Neural cell (in vitro differentiated cells): ENCODE measurements at regions not wholly inside any gene's neighbourhood (a gene's known extent, or its start where the extent isn't known, plus 50 kb on each side); places are given as distances from the start of the nearest gene placed in this dataset.

Experiments used
- H2AFZ ChIP-seq: fragments of 200-600, 300-800 bp; sonication (generic), shearing (Covaris generic); 2 replicates; pipeline ENCODE4 v1.6.0; 2014; ENCODE audit warnings: low read depth, mild to moderate bottlenecking, antibody characterized with exemption, low read length, moderate library complexity
- H3F3A ChIP-seq: fragments of 200-600 bp; shearing (Covaris generic); 2 replicates; pipeline ENCODE4 v1.6.1; 2016; ENCODE audit warnings: mild to moderate bottlenecking, moderate library complexity, mixed read lengths, antibody characterized with exemption, low read length; ENCODE audit not compliant: insufficient read depth, poor library complexity, severe bottlenecking
- H3K27ac ChIP-seq: fragments of 200-600, 300-800 bp; sonication (generic), shearing (Covaris generic); 2 replicates; pipeline ENCODE4 v1.5.1; 2014; ENCODE audit warnings: mild to moderate bottlenecking, low read length, moderate library complexity
- H3K27me3 ChIP-seq: fragments of 300-800, 200-600 bp; sonication (generic), shearing (Covaris generic); 2 replicates; pipeline ENCODE4 v1.6.0; 2014; ENCODE audit warnings: mild to moderate bottlenecking, low read depth, low read length, moderate library complexity; ENCODE audit not compliant: insufficient read depth
- H3K36me3 ChIP-seq: fragments of 300-800, 200-600 bp; sonication (generic), shearing (Covaris generic); 2 replicates; pipeline ENCODE4 v1.5.1; 2014; ENCODE audit warnings: mild to moderate bottlenecking, antibody characterized with exemption, low read length, moderate library complexity; ENCODE audit not compliant: insufficient read depth
- H3K4me2 ChIP-seq: fragments of 300-800, 200-600 bp; sonication (generic), shearing (Covaris generic); 2 replicates; pipeline ENCODE4 v1.6.0; 2014; ENCODE audit warnings: mild to moderate bottlenecking, low read length
- H3K4me3 ChIP-seq: fragments of 300-800, 200-600 bp; sonication (generic), shearing (Covaris generic); 2 replicates; pipeline ENCODE4 v1.5.1; 2014; ENCODE audit warnings: mild to moderate bottlenecking, low read length, moderate library complexity
- H3K79me2 ChIP-seq: fragments of 200-600 bp; shearing (Covaris generic); replicated peaks from 2 replicates; pipeline ENCODE4 v1.6.0; 2014; ENCODE audit warnings: mild to moderate bottlenecking, low read length, moderate library complexity; ENCODE audit not compliant: insufficient read depth
- H3K9ac ChIP-seq: fragments of 300-800, 200-600 bp; sonication (generic), shearing (Covaris generic); 2 replicates; pipeline ENCODE4 v1.6.1; 2016; ENCODE audit warnings: mild to moderate bottlenecking, low read length, mixed read lengths
- H3K9me2 ChIP-seq: fragments of 200-600 bp; shearing (Covaris generic); 2 replicates; pipeline ENCODE4 v1.6.1; 2016; ENCODE audit warnings: mild to moderate bottlenecking, low read length, mixed read lengths; ENCODE audit not compliant: insufficient read depth
- H3K9me3 ChIP-seq: fragments of 200-600, 300-800 bp; sonication (generic), shearing (Covaris generic); 2 replicates; pipeline ENCODE4 v1.6.1; 2016; ENCODE audit warnings: mild to moderate bottlenecking, mixed run types, low read length, moderate library complexity, mixed read lengths
- H4K20me1 ChIP-seq: fragments of 200-600 bp; shearing (Covaris generic); 2 replicates; pipeline ENCODE4 v1.6.1; 2016; ENCODE audit warnings: mild to moderate bottlenecking, mixed run types; ENCODE audit not compliant: insufficient read depth
- EP300 ChIP-seq: fragments of 450-650 bp; conservative IDR thresholded peaks from 2 replicates; pipeline ENCODE4 v1.6.1; 2014; ENCODE audit warnings: antibody characterized with exemption, mild to moderate bottlenecking, moderate library complexity; ENCODE audit not compliant: poor library complexity, severe bottlenecking
- EZH2 ChIP-seq: fragments of 200-600, 300-800 bp; shearing (Covaris generic), sonication (generic); IDR thresholded peaks from 2 replicates; pipeline ENCODE4 v1.6.1; 2014; ENCODE audit warnings: antibody characterized with exemption, low read length, borderline replicate concordance, mild to moderate bottlenecking; ENCODE audit not compliant: insufficient read depth, poor library complexity, severe bottlenecking
- MXI1 ChIP-seq: fragments of 450-650 bp; conservative IDR thresholded peaks from 2 replicates; pipeline ENCODE4 v1.6.1; 2014; ENCODE audit warnings: antibody characterized with exemption, mild to moderate bottlenecking; ENCODE audit not compliant: poor library complexity, severe bottlenecking
- POLR2AphosphoS5 ChIP-seq: IDR thresholded peaks from 2 replicates; pipeline ENCODE4 v1.6.1; 2012
- RAD21 ChIP-seq: fragments of 450-650 bp; conservative IDR thresholded peaks from 2 replicates; pipeline ENCODE4 v1.6.1; 2014; ENCODE audit warnings: antibody characterized with exemption, mild to moderate bottlenecking, moderate library complexity
- SMC3 ChIP-seq: fragments of 450-650 bp; conservative IDR thresholded peaks from 2 replicates; pipeline ENCODE4 v1.6.1; 2014; ENCODE audit warnings: antibody characterized with exemption, mild to moderate bottlenecking, moderate library complexity; ENCODE audit not compliant: poor library complexity
- TAF1 ChIP-seq: IDR thresholded peaks from 2 replicates; pipeline ENCODE4 v1.6.1; 2012; ENCODE audit warnings: low read depth
- TF ChIP-seq, protein P1 (sequence below): IDR thresholded peaks from 2 replicates; pipeline ENCODE4 v1.6.1; 2012; ENCODE audit warnings: borderline replicate concordance
- TF ChIP-seq, protein P2 (sequence below): fragments of 450-650 bp; IDR thresholded peaks from 2 replicates; pipeline ENCODE4 v1.5.1; 2014; ENCODE audit warnings: antibody characterized with exemption, mild to moderate bottlenecking, moderate library complexity; ENCODE audit not compliant: poor library complexity, severe bottlenecking

DNA sequence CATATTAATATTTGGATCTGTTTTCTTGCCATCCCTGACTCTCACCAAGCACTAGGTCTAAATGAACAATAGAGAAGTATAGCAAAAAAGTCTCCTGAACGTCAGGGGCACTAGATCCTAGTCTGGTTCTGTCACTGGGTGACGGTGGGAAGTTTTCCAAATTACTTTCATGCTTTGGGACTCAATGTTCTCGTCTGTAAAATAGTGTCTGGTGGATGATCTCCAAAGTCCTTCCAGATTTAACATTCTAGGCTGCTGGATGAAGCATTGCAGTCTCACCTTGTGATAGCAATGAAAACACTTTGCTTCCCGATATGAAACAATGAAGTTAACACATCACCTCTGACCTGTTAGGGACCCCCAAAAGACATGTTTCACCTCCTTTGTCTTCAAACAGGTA, 199.3 kb downstream of the SEC61B start:
- Histone ChIP-seq H3K79me2 (no peaks in the 10 kb centered on the region), H3K27ac (no peak overlapping the region), H3K9me3 (no peaks in the 10 kb centered on the region), H3K4me2 (no peak overlapping the region), H3K9me2 (no peaks in the 10 kb centered on the region), H4K20me1 (no peaks in the 10 kb centered on the region), H2AFZ (no peak overlapping the region), H3K9ac (no peak overlapping the region), H3K27me3 (no peaks in the 10 kb centered on the region), H3K4me3 (no peak overlapping the region), H3F3A (no peaks in the 10 kb centered on the region), H3K36me3 (no peaks in the 10 kb centered on the region)
- TF ChIP-seq TAF1 (no peak), MXI1 (no peak), POLR2AphosphoS5 (no peak), RAD21 (no peak), EP300 (no peak), SMC3 (no peak), EZH2 (no peak)
- TF ChIP-seq, protein P1, sequence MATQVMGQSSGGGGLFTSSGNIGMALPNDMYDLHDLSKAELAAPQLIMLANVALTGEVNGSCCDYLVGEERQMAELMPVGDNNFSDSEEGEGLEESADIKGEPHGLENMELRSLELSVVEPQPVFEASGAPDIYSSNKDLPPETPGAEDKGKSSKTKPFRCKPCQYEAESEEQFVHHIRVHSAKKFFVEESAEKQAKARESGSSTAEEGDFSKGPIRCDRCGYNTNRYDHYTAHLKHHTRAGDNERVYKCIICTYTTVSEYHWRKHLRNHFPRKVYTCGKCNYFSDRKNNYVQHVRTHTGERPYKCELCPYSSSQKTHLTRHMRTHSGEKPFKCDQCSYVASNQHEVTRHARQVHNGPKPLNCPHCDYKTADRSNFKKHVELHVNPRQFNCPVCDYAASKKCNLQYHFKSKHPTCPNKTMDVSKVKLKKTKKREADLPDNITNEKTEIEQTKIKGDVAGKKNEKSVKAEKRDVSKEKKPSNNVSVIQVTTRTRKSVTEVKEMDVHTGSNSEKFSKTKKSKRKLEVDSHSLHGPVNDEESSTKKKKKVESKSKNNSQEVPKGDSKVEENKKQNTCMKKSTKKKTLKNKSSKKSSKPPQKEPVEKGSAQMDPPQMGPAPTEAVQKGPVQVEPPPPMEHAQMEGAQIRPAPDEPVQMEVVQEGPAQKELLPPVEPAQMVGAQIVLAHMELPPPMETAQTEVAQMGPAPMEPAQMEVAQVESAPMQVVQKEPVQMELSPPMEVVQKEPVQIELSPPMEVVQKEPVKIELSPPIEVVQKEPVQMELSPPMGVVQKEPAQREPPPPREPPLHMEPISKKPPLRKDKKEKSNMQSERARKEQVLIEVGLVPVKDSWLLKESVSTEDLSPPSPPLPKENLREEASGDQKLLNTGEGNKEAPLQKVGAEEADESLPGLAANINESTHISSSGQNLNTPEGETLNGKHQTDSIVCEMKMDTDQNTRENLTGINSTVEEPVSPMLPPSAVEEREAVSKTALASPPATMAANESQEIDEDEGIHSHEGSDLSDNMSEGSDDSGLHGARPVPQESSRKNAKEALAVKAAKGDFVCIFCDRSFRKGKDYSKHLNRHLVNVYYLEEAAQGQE: no peak
- TF ChIP-seq, protein P2, sequence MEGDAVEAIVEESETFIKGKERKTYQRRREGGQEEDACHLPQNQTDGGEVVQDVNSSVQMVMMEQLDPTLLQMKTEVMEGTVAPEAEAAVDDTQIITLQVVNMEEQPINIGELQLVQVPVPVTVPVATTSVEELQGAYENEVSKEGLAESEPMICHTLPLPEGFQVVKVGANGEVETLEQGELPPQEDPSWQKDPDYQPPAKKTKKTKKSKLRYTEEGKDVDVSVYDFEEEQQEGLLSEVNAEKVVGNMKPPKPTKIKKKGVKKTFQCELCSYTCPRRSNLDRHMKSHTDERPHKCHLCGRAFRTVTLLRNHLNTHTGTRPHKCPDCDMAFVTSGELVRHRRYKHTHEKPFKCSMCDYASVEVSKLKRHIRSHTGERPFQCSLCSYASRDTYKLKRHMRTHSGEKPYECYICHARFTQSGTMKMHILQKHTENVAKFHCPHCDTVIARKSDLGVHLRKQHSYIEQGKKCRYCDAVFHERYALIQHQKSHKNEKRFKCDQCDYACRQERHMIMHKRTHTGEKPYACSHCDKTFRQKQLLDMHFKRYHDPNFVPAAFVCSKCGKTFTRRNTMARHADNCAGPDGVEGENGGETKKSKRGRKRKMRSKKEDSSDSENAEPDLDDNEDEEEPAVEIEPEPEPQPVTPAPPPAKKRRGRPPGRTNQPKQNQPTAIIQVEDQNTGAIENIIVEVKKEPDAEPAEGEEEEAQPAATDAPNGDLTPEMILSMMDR: no peak

DNA sequence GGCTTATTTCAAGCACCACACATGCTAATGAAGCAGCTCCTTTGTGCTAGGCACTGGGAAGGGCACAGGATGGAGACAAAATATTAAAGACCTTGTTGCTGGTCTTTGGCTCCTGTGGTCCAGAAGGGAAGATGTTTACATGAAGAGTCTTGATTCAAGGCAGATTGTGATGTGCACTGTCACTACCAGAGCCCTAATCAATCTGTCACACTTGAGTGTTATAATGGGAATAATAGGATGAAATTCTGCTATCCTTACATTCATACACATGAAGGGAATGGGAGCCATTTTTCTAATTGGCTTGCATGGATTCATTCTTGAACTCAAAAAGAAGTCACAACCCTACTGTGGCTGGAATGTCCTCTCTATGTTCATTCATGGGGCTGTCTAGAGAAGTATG, 203.0 kb downstream of the SEC61B start:
- Histone ChIP-seq H3K27me3 (no peaks in the 10 kb centered on the region), H3K4me2 (peak overlapping the region; percentile 23), H3K4me3 (no peak overlapping the region), H4K20me1 (no peaks in the 10 kb centered on the region), H3K9me3 (no peaks in the 10 kb centered on the region), H3K9ac (no peak overlapping the region), H3K79me2 (no peaks in the 10 kb centered on the region), H3K9me2 (no peaks in the 10 kb centered on the region), H2AFZ (no peak overlapping the region), H3K36me3 (no peaks in the 10 kb centered on the region), H3K27ac (peak overlapping the region; percentile 62), H3F3A (no peaks in the 10 kb centered on the region)
- TF ChIP-seq POLR2AphosphoS5: peak; percentile 63
- TF ChIP-seq EP300: peak; percentile 38
- TF ChIP-seq MXI1: no peak
- no peak for TF ChIP-seq RAD21
- TF ChIP-seq, protein P1: peak; percentile 62
- TF ChIP-seq, protein P2: no peak
- no peak for TF ChIP-seq EZH2
